ENCODE measurements at regions not wholly inside any gene's neighbourhood (a gene's known extent, or its start where the extent isn't known, plus 50 kb on each side); places are given as distances from the start of the nearest gene placed in this dataset.

GRCh38 chr2:239802185-239802649 lies 222.9 kb downstream of the NDUFA10 start:
- Mint-ChIP-seq H3K27ac (peak overlapping the region in 1 of 7 donors; percentile 45), H3K36me3 (no peaks in the 10 kb centered on the region), H3K4me1 (no peaks in the 10 kb centered on the region), H3K4me3 (no peak overlapping the region), H3K9me3 (peaks cover 0 to 14% (median 9%) of the 10 kb centered on the region in 7 donors), H3K27me3 (ENCODE audit: low read depth in 3 of 3) (peaks cover 12 to 17% (median 12%) of the 10 kb centered on the region in 3 donors)
- WGBS (ENCODE audit: insufficient coverage), result 87% methylated on average over 19 of the region's 21 CpGs
- no peak overlapping the region for H3K4me2 ChIP-seq (replicated peaks; ENCODE audit: extremely low read depth, low read length, poor library complexity, severe bottlenecking)
- H3K27me3 ChIP-seq (ENCODE audit: control insufficient read depth in 2 of 2, insufficient read depth in 2 of 2, low read length in 2 of 2), result no peaks in the 10 kb centered on the region
- H2AFZ ChIP-seq (ENCODE audit: insufficient read depth, low read depth, low read length, poor library complexity, severe bottlenecking), result no peak overlapping the region
- no peak overlapping the region for H3K9ac ChIP-seq (ENCODE audit: insufficient read depth, low read length, poor library complexity, severe bottlenecking)
- H3K4me1 ChIP-seq (ENCODE audit: control insufficient read depth in 1 of 2, insufficient read depth in 2 of 2, low read length in 2 of 2), result no peaks in the 10 kb centered on the region
- no peaks in the 10 kb centered on the region for H3K36me3 ChIP-seq (replicated peaks in 1 of 2; ENCODE audit: control insufficient read depth in 1 of 2, insufficient read depth in 2 of 2, low read length in 2 of 2)
- peaks cover 0 to 6% of the 10 kb centered on the region in 2 donors for H3K9me3 ChIP-seq (replicated peaks in 1 of 2; ENCODE audit: control insufficient read depth in 1 of 2, insufficient read depth in 1 of 2, low read length in 2 of 2)
- H3K79me2 ChIP-seq (ENCODE audit: insufficient read depth, low read length), result no peaks in the 10 kb centered on the region
- DNase-seq, result no peak
- no peak overlapping the region for H3K4me3 ChIP-seq (replicated peaks in 1 of 3; ENCODE audit: low read depth in 2 of 3, low read length in 3 of 3)
- no peak overlapping the region for H3K27ac ChIP-seq (ENCODE audit: low read depth in 1 of 2, low read length in 2 of 2)
- no peak for TF ChIP-seq CTCF (IDR thresholded peaks at IDR 0.05)
- intact Hi-C loops (cut with micrococcal nuclease), result no loop called here
- no peaks in the 10 kb centered on the region for H4K20me1 ChIP-seq (ENCODE audit: insufficient read depth, low read length)

GRCh38 chr2:239801404-239802184 lies 223.5 kb downstream of the NDUFA10 start:
- H3K4me2 ChIP-seq (replicated peaks; ENCODE audit: extremely low read depth, low read length, poor library complexity, severe bottlenecking), result no peak overlapping the region
- Mint-ChIP-seq H3K4me3 (no peak overlapping the region), H3K9me3 (peaks cover 0 to 14% (median 10%) of the 10 kb centered on the region in 7 donors), H3K4me1 (no peaks in the 10 kb centered on the region), H3K36me3 (no peaks in the 10 kb centered on the region), H3K27me3 (ENCODE audit: low read depth in 3 of 3) (peaks cover 9 to 13% (median 12%) of the 10 kb centered on the region in 3 donors), H3K27ac (no peak overlapping the region)
- no peaks in the 10 kb centered on the region for H3K27me3 ChIP-seq (ENCODE audit: control insufficient read depth in 2 of 2, insufficient read depth in 2 of 2, low read length in 2 of 2)
- no peak for DNase-seq
- WGBS (ENCODE audit: insufficient coverage), result 89% methylated on average over 20 of the region's 22 CpGs
- no peak overlapping the region for H3K9ac ChIP-seq (ENCODE audit: insufficient read depth, low read length, poor library complexity, severe bottlenecking)
- H3K4me3 ChIP-seq (replicated peaks in 1 of 3; ENCODE audit: low read depth in 2 of 3, low read length in 3 of 3), result no peak overlapping the region
- H3K4me1 ChIP-seq (ENCODE audit: control insufficient read depth in 1 of 2, insufficient read depth in 2 of 2, low read length in 2 of 2), result no peaks in the 10 kb centered on the region
- no peaks in the 10 kb centered on the region for H4K20me1 ChIP-seq (ENCODE audit: insufficient read depth, low read length)
- no peak overlapping the region for H2AFZ ChIP-seq (ENCODE audit: insufficient read depth, low read depth, low read length, poor library complexity, severe bottlenecking)
- no peaks in the 10 kb centered on the region for H3K36me3 ChIP-seq (replicated peaks in 1 of 2; ENCODE audit: control insufficient read depth in 1 of 2, insufficient read depth in 2 of 2, low read length in 2 of 2)
- H3K27ac ChIP-seq (ENCODE audit: low read depth in 1 of 2, low read length in 2 of 2), result no peak overlapping the region
- peaks cover 0 to 6% of the 10 kb centered on the region in 2 donors for H3K9me3 ChIP-seq (replicated peaks in 1 of 2; ENCODE audit: control insufficient read depth in 1 of 2, insufficient read depth in 1 of 2, low read length in 2 of 2)
- TF ChIP-seq CTCF (IDR thresholded peaks at IDR 0.05), result no peak
- H3K79me2 ChIP-seq (ENCODE audit: insufficient read depth, low read length), result no peaks in the 10 kb centered on the region
- intact Hi-C loops (cut with micrococcal nuclease), result no loop called here
